HEK293 (cell line): ENCODE measurements at regions not wholly inside any gene's neighbourhood (a gene's known extent, or its start where the extent isn't known, plus 50 kb on each side); places are given as distances from the start of the nearest gene placed in this dataset.

ENCODE experiments used
- ZNF391 ChIP-seq: fragments of 450-650 bp; formaldehyde crosslinking; IDR thresholded peaks from 2 replicates; pipeline ENCODE4 v1.5.1; 2016; ENCODE audit warnings: low read depth, missing biosample characterization, missing genetic modification characterization, borderline replicate concordance
- ZNF777 ChIP-seq: fragments of 450-650 bp; formaldehyde crosslinking; IDR thresholded peaks from 2 replicates; pipeline ENCODE4 v1.5.1; 2017; ENCODE audit warnings: missing biosample characterization, missing genetic modification characterization, borderline replicate concordance
- TF ChIP-seq, protein P1 (sequence below): fragments of 450-650 bp; formaldehyde crosslinking; IDR thresholded peaks from 2 replicates; pipeline ENCODE4 v1.5.1; 2016; ENCODE audit warnings: missing biosample characterization, missing genetic modification characterization
- TF ChIP-seq, protein P2 (sequence below): fragments of 450-650 bp; formaldehyde crosslinking; IDR thresholded peaks from 2 replicates; pipeline ENCODE4 v1.5.1; 2016; ENCODE audit warnings: missing biosample characterization, missing genetic modification characterization

DNA sequence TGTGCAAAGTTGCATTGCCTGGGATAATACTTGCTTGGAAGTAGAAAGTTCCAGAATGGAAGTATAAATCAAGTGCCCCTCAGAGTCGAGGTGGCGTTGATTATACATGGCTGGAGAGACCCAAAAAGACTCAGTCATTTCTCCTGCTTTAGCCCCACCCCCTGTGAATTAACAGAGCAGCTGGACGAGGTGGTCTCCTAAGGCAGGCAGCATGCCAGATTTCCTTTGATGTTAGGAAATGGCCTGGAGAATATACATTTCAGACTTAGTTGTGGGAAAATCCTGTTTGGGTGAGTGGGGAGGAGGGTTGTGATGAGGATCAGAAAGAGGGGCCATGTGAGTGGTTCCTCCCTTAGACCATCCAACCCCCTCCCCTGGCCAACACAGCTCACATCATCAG, 406.1 kb upstream of the TMPO start:
- TF ChIP-seq, protein P1, sequence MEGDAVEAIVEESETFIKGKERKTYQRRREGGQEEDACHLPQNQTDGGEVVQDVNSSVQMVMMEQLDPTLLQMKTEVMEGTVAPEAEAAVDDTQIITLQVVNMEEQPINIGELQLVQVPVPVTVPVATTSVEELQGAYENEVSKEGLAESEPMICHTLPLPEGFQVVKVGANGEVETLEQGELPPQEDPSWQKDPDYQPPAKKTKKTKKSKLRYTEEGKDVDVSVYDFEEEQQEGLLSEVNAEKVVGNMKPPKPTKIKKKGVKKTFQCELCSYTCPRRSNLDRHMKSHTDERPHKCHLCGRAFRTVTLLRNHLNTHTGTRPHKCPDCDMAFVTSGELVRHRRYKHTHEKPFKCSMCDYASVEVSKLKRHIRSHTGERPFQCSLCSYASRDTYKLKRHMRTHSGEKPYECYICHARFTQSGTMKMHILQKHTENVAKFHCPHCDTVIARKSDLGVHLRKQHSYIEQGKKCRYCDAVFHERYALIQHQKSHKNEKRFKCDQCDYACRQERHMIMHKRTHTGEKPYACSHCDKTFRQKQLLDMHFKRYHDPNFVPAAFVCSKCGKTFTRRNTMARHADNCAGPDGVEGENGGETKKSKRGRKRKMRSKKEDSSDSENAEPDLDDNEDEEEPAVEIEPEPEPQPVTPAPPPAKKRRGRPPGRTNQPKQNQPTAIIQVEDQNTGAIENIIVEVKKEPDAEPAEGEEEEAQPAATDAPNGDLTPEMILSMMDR (tag by site-specific recombination) = no peak
- no peak for TF ChIP-seq ZNF777 (tag by site-specific recombination)
- TF ChIP-seq, protein P2, sequence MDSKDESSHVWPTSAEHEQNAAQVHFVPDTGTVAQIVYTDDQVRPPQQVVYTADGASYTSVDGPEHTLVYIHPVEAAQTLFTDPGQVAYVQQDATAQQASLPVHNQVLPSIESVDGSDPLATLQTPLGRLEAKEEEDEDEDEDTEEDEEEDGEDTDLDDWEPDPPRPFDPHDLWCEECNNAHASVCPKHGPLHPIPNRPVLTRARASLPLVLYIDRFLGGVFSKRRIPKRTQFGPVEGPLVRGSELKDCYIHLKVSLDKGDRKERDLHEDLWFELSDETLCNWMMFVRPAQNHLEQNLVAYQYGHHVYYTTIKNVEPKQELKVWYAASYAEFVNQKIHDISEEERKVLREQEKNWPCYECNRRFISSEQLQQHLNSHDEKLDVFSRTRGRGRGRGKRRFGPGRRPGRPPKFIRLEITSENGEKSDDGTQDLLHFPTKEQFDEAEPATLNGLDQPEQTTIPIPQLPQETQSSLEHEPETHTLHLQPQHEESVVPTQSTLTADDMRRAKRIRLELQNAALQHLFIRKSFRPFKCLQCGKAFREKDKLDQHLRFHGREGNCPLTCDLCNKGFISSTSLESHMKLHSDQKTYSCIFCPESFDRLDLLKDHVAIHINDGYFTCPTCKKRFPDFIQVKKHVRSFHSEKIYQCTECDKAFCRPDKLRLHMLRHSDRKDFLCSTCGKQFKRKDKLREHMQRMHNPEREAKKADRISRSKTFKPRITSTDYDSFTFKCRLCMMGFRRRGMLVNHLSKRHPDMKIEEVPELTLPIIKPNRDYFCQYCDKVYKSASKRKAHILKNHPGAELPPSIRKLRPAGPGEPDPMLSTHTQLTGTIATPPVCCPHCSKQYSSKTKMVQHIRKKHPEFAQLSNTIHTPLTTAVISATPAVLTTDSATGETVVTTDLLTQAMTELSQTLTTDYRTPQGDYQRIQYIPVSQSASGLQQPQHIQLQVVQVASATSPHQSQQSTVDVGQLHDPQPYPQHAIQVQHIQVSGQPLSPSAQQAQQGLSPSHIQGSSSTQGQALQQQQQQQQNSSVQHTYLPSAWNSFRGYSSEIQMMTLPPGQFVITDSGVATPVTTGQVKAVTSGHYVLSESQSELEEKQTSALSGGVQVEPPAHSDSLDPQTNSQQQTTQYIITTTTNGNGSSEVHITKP = no peak
- no peak for TF ChIP-seq ZNF391
